GM12892 (cell line): ENCODE measurements at regions not wholly inside any gene's neighbourhood (a gene's known extent, or its start where the extent isn't known, plus 50 kb on each side); places are given as distances from the start of the nearest gene placed in this dataset.
"Not testable (repeated sequence)": the region's sequence is repeated elsewhere in the genome, so short reads cannot be mapped to it uniquely, and the experiment has no call there.

ENCODE experiments used
- DNase-seq: peaks from one replicate; pipeline ENCODE4 v3.0.0; 2011; ENCODE audit not compliant: insufficient read length
- FAIRE-seq: peaks from 2 replicates; lab custom pipeline; 2011; peaks lifted over from hg19 to GRCh38; lab: Jason Lieb, UNC
- POLR2A ChIP-seq: IDR thresholded peaks from 2 replicates; pipeline ENCODE4 v1.6.1; 2011; ENCODE audit warnings: low read depth, low read length, control low read depth
- POLR2AphosphoS5 ChIP-seq: IDR thresholded peaks from 2 replicates; pipeline ENCODE4 v1.6.1; 2011; ENCODE audit warnings: low read depth, low read length, control low read depth
- TAF1 ChIP-seq: IDR thresholded peaks from 2 replicates; pipeline ENCODE4 v1.6.1; 2011; ENCODE audit warnings: low read depth, mild to moderate bottlenecking, control low read depth, low read length, borderline replicate concordance

DNA sequence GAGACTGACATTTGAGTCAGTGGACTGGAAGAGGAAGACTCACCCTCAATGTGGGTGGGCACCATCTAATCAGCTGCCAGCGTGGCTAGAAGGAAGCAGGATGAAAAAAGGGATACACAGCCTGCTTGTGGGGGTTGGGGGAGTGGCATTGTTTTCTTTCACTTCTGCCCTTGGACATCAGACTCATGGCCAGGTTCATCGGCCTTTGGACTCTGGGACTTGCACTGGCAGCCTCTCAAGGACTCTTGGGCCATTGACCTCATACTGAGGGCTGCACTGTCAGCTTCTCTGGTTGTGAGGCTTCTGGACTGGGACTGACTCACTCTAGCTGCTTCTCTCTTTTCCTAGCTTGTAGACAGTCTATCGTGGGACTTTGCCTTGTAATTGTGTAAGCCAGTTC is 374.9 kb downstream of the TLE1 start:
- DNase-seq = no peak
- FAIRE-seq = no peak
- TF ChIP-seq POLR2A (no peak), TAF1 (no peak), POLR2AphosphoS5 (no peak)

DNA sequence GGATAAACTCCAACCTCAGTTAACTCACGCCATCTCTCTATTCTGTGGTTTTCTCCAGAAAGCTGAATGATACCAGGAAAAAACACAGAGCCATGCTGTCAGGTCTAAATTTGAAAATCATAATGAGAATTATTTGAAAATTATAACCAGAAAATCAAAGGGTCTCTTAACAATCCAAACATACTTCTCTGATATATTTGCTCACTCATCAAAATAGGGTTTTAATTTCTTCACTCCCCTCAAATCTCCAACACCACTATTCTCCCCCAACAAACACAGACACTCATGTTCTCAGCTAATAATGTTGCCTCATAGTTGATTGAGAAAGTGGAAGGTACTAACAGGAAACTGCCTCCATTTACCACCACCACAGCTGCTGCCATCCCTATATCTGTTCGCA is 375.5 kb downstream of the TLE1 start:
- no peak for DNase-seq
- FAIRE-seq = no peak
- no peak for TF ChIP-seq TAF1
- no peak for TF ChIP-seq POLR2A
- TF ChIP-seq POLR2AphosphoS5 = no peak

DNA sequence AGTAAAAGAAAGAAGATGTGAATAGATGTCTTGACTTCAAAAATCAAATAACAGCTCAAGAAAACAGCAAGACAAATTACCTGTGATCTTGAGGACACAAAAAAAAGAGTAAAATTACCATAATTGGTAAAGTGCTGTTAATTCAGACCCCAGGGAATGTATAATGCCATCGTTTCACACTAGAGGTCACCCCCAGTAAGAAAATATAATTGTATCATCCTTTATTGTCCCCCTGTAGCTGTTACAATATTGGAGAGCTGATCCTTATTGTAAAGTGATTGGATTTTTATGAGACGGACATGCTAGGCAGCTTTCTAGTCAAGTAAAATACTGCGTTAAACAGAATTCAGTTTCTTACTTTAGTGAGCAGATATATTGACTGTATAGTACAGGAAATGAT is 377.0 kb downstream of the TLE1 start:
- TF ChIP-seq TAF1 = no peak
- DNase-seq (no peak), FAIRE-seq (no peak)

DNA sequence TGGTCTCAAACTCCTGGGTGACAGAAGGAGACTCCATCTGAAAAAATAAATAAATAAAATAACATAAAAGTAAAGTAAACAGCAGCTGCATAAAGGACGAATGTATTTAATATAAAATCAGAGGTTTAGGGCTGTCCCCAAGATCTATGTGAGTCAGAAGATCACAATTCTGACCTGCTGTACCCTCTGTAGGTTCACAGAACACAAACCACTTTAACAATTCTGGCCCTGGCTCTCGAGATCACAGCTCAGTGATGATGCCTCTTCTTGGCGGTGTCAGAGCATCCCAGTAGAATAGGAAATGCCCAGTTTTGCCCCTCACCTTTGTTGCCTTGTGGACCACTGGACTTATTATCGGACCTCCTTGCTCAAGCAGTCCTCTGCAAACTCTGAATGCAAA is 380.9 kb downstream of the TLE1 start:
- no peak for TF ChIP-seq POLR2A
- no peak for TF ChIP-seq TAF1
- TF ChIP-seq POLR2AphosphoS5 = no peak
- DNase-seq (no peak), FAIRE-seq (no peak)

DNA sequence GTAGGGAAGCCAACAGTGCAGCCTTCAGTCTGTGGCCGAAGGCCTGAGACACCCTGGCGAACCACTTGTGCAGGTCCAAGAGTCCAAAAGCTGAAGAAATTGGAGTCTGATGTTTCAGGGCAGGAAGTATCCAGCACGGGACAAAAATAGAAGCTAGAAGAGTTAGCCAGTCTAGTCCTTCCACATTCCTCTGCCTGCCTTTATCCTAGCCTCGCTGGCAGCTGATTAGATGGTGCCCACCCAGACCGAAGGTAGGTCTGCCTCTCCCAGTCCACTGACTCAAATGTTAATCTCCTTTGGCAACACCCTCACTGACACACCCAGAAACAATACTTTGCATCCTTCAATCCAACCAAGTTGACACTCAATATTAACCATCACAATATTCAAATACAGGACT is 381.6 kb downstream of the TLE1 start:
- DNase-seq, FAIRE-seq: not testable (repeated sequence)

DNA sequence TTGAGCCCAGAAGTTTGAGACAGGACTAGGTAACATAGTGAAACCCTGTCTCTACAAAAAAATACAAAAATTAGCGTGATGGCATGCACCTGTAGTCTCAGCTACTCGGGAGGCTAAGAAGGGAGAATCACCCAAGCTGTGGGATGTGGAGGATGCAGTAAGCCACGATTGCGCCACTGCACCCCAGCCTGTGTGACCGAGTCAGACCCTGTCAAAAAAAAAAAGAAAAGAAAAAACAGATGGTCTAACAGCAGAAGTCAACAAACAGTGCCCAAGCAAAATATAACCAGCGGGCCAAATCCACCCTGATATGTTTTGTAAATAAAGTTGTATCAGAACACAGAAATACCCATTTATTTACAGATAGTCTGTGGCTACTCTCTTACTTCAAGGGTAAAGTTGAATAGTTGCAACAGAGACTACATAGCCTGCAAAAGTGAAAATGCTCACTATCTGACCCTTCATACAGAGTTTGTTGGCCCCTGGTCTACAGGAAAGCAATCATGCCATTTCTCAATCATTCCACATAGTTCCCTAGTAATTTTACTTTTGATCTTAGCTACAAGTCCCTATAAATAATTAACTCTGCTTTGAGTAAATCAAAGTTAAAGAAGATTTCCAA is 383.7 kb downstream of the TLE1 start:
- no peak for FAIRE-seq
- TF ChIP-seq POLR2A = no peak
- no peak for TF ChIP-seq POLR2AphosphoS5
- DNase-seq = no peak

DNA sequence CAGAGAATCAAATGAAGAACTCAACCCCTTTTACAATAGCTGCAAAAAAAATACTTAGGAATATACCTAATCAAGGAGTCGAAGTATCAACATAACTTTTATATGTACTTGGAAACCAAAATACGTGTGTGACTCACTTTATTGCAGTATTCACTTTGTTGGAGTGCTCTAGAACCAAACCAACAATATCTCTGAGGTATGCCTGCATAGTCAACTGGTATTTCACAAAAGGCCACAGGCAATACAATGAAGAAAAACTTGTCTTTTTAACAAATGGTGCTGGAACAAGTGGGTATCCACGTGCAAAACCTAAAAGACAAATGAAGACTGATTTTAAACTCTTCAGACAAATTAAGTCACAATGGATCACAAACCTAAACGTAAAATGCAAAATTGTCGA is 385.7 kb downstream of the TLE1 start:
- TF ChIP-seq TAF1 (no peak), POLR2AphosphoS5 (no peak), POLR2A (no peak)
- FAIRE-seq = no peak
- no peak for DNase-seq

DNA sequence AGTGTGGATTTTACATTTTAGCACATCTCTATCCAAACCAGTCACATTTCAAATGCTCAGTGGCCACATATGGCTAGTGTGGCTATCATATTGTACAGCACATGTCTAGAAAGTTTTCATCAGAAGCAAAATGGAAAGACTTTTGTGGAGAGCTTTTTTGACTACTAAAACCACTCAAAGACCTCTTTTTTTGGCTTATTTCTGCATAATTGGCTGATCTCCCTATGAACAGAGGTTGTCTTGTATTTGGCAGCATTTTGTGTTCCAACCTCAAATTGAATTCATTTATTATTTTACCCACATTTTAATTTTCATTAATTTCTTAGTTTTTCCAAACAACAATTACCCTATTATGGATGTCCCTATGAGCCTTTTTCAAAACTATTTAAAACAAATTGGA is 395.7 kb downstream of the TLE1 start:
- FAIRE-seq = no peak
- no peak for DNase-seq
- TF ChIP-seq POLR2A (no peak), POLR2AphosphoS5 (no peak), TAF1 (no peak)

DNA sequence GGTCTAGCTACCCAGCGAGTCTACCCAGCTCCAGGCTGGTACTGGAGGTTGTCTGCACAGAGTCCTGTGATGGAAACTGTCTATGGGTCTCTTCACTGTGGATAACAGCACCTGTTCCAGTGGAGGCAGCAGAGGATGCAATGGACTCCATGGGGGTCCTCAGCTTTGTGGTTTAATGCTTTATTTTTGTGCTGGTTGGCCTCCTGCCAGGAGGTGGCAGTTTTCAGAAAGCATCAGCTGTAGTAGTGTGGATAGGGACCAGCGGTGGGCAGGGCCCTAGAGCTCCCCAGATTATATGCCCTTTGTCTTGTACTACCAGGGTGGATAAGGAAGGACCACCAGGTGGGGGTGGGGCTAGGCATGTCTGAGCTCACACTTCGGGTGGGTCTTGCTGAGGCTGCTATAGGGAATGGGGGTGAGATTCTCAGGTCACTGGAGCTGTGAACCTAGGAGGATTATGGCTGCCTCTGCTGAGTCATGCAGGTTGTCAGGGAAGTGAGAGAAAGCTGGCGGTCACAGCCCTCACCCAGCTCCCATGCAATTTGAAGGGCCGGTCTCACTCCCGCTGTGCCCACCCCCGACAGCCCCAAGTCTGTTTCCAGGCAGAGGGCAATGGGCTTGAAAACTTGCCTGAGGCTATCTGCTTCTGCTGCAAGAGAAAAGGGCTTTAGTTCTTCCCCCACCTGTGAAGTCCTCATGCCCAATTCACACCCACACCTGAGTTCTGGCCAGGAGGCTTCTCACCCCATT is 397.1 kb downstream of the TLE1 start:
- no peak for TF ChIP-seq TAF1
- TF ChIP-seq POLR2AphosphoS5 = no peak
- no peak for TF ChIP-seq POLR2A
- DNase-seq (no peak), FAIRE-seq (no peak)

DNA sequence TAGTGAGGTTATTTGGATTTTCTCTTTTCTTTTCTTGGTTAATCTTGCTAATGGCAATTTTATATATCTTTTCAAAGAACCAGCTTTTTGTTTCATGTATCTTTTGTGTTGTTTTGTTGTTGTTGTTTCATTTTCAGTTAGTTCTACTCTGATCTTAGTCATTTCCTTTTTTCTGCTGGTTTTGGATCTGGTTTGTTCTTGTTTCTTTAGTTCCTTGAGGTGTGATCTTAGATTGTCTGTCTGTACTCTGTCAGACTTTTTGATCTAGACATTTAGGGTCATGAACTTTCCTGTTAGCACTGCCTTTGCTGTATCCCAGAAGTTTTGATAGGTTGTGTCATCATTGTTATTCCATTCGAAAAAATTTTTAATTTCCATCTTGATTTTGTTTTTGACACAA is 399.7 kb downstream of the TLE1 start:
- no peak for FAIRE-seq
- no peak for TF ChIP-seq POLR2A
- TF ChIP-seq TAF1 = no peak
- no peak for TF ChIP-seq POLR2AphosphoS5

DNA sequence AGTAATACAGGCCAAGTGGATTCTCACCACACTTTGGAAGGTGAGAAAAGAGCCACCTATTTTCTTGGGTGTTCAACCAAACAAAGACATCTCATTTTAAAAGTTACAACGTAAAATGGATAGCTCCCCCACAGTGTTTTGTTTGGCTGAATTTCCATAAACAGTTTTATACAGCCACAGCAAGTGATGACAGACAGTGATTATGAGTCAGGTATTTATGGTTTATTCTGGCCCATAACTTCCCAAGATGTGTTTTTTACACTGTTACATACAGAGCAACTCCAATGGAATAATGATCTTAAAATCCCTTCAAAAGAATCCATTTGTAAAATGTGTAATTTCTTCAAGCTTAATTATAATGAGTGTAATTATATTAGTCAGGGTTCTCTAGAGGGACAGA is 421.3 kb downstream of the TLE1 start:
- FAIRE-seq = no peak
- no peak for TF ChIP-seq POLR2AphosphoS5
- TF ChIP-seq POLR2A = no peak
- no peak for TF ChIP-seq TAF1
- DNase-seq = no peak

More for the DNA sequence above, 399.7 kb downstream of the TLE1 start:
- DNase-seq = no peak

DNA sequence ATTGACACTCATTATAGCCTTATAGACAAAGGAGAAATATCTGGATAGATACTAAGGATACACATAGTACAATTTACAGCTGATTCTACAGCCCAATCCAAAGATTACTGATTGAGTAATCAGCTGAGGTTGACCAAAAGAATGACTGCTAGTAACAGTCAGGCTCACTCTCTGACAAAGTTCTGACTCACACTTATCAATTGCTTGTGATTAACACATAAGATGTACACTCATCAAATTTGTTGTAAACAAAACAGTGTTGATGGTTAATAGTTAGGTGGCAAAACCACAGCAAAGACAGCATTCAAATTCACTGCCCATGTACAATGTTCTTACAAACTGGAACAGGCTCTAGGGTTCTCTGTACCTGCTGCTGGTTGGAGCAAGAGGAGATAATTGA is 422.7 kb downstream of the TLE1 start:
- DNase-seq (no peak), FAIRE-seq (no peak)
- TF ChIP-seq POLR2AphosphoS5 (no peak), TAF1 (no peak), POLR2A (no peak)
